Choroid plexus epithelial cell (primary cell): ENCODE measurements at regions not wholly inside any gene's neighbourhood (a gene's known extent, or its start where the extent isn't known, plus 50 kb on each side); places are given as distances from the start of the nearest gene placed in this dataset.
A peak's percentile ranks its signal among the peaks of the same experiment; 100 is the strongest.

ENCODE experiments used
- DNase-seq: peaks from one replicate; pipeline ENCODE4 v3.0.0-alpha.2; 2010; ENCODE audit warnings: low read depth
- H3K4me3 ChIP-seq: 2 replicates; pipeline ENCODE4 v1.5.1; 2011; ENCODE audit warnings: low read depth, mild to moderate bottlenecking, control low read depth, low read length, moderate library complexity
- TF ChIP-seq, protein P1 (sequence below): conservative IDR thresholded peaks from 2 replicates; pipeline ENCODE4 v1.5.1; 2011; ENCODE audit warnings: low read depth, mild to moderate bottlenecking, control low read depth, inconsistent platforms, low read length, moderate library complexity

DNA sequence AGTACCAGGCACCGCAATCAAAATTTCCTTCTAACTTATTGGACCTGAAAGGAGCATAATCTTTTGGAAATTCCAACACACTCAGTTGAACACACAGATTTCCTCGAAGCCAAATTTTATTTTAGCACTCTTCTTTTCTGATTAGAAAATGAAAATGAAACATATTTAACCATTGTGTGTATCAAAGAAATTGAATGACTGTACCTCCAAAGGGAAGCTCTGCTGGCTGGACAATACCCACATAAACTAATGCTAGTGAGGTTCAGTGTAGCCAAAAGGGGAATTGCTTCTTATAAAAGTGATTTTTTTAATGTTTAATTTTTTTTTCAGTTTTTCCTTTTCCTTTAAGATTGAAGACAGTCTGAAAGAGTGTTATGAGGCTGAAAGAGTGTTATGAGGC, 239.6 kb upstream of the NREP start:
- DNase-seq, result no peak
- TF ChIP-seq, protein P1, sequence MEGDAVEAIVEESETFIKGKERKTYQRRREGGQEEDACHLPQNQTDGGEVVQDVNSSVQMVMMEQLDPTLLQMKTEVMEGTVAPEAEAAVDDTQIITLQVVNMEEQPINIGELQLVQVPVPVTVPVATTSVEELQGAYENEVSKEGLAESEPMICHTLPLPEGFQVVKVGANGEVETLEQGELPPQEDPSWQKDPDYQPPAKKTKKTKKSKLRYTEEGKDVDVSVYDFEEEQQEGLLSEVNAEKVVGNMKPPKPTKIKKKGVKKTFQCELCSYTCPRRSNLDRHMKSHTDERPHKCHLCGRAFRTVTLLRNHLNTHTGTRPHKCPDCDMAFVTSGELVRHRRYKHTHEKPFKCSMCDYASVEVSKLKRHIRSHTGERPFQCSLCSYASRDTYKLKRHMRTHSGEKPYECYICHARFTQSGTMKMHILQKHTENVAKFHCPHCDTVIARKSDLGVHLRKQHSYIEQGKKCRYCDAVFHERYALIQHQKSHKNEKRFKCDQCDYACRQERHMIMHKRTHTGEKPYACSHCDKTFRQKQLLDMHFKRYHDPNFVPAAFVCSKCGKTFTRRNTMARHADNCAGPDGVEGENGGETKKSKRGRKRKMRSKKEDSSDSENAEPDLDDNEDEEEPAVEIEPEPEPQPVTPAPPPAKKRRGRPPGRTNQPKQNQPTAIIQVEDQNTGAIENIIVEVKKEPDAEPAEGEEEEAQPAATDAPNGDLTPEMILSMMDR, result no peak
- no peak overlapping the region for H3K4me3 ChIP-seq

DNA sequence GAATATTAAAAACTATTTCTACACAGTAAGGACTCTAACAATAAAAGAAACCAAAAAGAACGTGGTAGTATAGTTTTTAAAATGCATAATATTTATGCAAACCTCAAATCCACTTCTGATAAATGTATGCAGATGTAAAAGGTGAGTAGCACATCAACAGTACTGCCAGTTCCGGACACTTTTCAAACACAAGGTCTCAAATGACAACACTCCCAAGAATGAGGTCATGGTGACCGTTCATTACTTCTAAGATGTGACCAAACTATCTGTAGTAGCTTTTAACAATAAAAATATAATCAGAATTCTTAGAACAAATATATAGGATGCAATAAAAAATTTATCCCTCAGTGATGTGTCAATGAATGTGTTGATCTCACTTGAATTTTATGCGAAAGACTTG, 238.7 kb upstream of the NREP start:
- no peak overlapping the region for H3K4me3 ChIP-seq
- no peak for DNase-seq
- TF ChIP-seq, protein P1, result no peak

DNA sequence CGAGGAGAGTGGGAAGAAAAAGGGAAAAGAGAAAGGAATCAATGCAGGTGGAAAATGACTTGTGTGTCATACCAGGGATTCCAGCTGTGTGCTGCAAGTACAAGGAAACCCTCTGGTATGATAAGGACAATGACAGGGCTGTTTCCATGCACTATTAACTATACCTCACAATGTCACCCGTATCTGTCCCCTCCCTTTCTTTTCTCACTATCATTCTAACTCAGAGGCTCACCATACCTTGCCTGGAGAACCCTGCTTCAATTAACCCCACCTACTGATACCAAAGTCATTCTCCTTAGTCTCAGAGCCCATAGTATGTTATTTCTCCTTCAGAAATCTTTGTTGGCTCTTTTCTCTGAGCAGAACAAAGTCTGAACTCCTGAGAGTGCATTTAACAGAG, 236.2 kb upstream of the NREP start:
- TF ChIP-seq, protein P1, result no peak
- DNase-seq, result no peak

DNA sequence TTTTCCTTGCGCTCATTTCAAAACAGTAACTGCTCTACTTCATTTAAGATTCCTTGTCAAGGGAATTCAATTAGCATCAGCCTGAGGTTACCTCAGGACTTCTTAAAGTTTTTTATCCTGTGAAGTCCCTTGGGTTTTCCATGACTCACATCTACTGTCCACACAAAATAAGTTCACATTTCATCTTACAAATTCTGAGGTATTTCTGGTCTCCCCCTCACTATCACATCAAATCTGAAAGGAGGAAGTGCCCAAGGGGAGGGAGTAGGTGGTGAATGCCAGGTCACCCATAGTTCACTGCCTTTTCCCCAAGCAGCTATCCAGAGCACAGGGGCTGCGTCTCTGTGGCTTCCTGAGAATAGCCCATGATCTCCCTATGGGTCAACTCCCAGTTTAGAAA, 227.1 kb upstream of the NREP start:
- TF ChIP-seq, protein P1, result no peak
- no peak overlapping the region for H3K4me3 ChIP-seq
- peak; percentile 89 for DNase-seq

More for the DNA sequence above, 236.2 kb upstream of the NREP start:
- no peak overlapping the region for H3K4me3 ChIP-seq

DNA sequence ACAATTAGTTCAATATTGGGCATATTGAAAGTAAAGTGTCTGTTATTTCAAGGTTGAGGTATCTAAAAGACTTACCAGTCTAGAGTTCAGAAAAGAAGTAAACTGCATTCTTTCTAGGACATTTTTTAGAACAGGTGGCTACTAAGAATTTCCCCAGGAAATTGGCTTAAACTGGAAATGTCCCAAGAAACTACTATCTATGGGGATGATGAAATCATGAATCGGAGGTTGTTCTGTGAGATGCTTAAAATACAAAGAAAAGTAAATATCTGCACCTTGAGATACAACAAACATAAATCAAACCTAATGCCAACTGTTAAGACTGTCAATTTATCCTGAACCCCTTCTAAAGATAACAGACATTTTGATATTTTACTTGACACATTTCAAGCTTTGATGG, 226.5 kb upstream of the NREP start:
- peak; percentile 19 for DNase-seq
- TF ChIP-seq, protein P1, result no peak
- no peak overlapping the region for H3K4me3 ChIP-seq

DNA sequence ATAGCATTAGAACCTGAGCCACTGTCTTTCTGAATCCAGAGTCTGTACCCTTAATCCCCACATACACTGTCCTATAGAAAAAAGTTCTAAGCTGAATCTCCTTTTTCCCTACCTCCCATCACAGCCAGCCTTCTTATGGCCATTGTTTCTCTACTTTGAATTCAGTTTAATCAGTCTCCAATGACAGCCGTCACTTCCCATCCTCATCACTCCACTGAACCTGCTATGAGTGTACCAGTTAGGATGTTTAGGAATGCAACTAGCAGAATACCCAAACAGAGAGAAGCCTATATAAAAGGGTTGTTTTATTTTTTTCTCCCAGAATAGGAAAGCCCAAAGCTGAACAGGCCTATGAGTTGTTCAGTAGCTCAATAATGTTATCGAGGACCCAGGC, 220.4 kb upstream of the NREP start:
- TF ChIP-seq, protein P1, result no peak
- H3K4me3 ChIP-seq, result no peak overlapping the region

DNA sequence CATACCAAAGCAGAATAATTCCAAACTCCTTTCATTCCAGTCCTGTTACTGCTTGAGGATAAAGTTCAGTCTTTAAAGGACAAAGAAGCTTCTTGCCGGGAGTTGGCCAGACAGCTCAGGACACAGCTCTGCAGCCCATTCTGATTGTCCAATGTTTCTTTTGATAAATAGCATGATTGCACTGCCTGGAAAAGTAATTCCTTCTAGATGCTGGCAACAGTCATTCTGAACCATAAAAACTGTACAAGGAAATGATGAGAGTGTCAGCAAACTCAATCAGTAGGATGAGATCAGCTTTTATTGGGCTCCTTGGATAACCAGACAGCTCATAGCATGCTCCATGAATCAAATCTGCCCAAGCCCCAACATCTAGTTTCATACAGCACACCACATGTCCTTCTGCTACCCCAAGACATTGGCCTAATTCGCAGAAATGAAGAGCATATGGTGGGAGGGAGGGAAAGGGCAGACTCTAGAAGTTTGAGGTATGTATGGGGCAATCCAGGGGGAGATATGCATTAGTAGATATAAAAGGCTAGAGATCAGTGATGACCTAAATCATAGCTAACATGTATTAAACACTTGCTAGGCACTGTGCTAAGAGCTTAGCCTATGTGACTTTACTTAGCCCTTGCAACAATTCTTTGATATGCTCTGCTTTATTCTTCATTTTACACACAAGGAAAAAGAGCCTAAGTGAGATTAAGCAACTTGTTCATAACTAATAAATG, 219.9 kb upstream of the NREP start:
- no peak for DNase-seq
- TF ChIP-seq, protein P1, result no peak
- H3K4me3 ChIP-seq, result no peak overlapping the region

More for the DNA sequence above, 220.4 kb upstream of the NREP start:
- no peak for DNase-seq
